ENCODE measurements at regions not wholly inside any gene's neighbourhood (a gene's known extent, or its start where the extent isn't known, plus 50 kb on each side); places are given as distances from the start of the nearest gene placed in this dataset.
A peak's percentile ranks its signal among the peaks of the same experiment; 100 is the strongest.
"Not testable (repeated sequence)": the region's sequence is repeated elsewhere in the genome, so short reads cannot be mapped to it uniquely, and the experiment has no call there.

GRCh38 chr6:113067612-113068275, 720.6 kb downstream of the RFPL4B start:
- no peaks in the 10 kb centered on the region for H3K36me3 ChIP-seq
- H3K4me3 ChIP-seq = no peak overlapping the region
- H3K27ac ChIP-seq (replicated peaks) = peak overlapping the region; percentile 31
- H3K4me1 ChIP-seq = peaks cover 14% of the 10 kb centered on the region
- intact Hi-C loops (cut with micrococcal nuclease) = no loop called here
- H3K9me3 ChIP-seq (replicated peaks) = peaks cover 9% of the 10 kb centered on the region
- no peak for DNase-seq
- H3K27me3 ChIP-seq (ENCODE audit: low read depth) = no peaks in the 10 kb centered on the region
- no peak for TF ChIP-seq CTCF (IDR thresholded peaks at IDR 0.05; ENCODE audit: borderline replicate concordance)

- H3K27ac ChIP-seq (replicated peaks) = peak overlapping the region; percentile 31
Observed at GRCh38 chr6:113068570-113068969, 721.4 kb downstream of the RFPL4B start.

GRCh38 chr6:113070681-113071080, 723.6 kb downstream of the RFPL4B start:
- intact Hi-C loops (cut with micrococcal nuclease); H3K9me3 ChIP-seq (replicated peaks); H3K4me1 ChIP-seq; H3K27ac ChIP-seq (replicated peaks); H3K27me3 ChIP-seq (ENCODE audit: low read depth); DNase-seq; H3K36me3 ChIP-seq; H3K4me3 ChIP-seq: not testable (repeated sequence)

More at GRCh38 chr6:113068570-113068969, 721.4 kb downstream of the RFPL4B start:
- no peak overlapping the region for H3K4me3 ChIP-seq
- no peaks in the 10 kb centered on the region for H3K36me3 ChIP-seq
- TF ChIP-seq CTCF (IDR thresholded peaks at IDR 0.05; ENCODE audit: borderline replicate concordance) = no peak
- peaks cover 9% of the 10 kb centered on the region for H3K9me3 ChIP-seq (replicated peaks)
- DNase-seq = no peak
- H3K27me3 ChIP-seq (ENCODE audit: low read depth) = no peaks in the 10 kb centered on the region
- H3K4me1 ChIP-seq = peaks cover 14% of the 10 kb centered on the region
- intact Hi-C loops (cut with micrococcal nuclease) = no loop called here

- Histone ChIP-seq H3K27ac (replicated peaks) (no peak overlapping the region), H3K27me3 (ENCODE audit: low read depth) (no peaks in the 10 kb centered on the region), H3K4me3 (no peak overlapping the region), H3K4me1 (no peaks in the 10 kb centered on the region), H3K36me3 (no peaks in the 10 kb centered on the region), H3K9me3 (replicated peaks) (peaks cover 9% of the 10 kb centered on the region)
- intact Hi-C loops (cut with micrococcal nuclease) = no loop called here
- DNase-seq = no peak
- no peak for TF ChIP-seq CTCF (IDR thresholded peaks at IDR 0.05; ENCODE audit: borderline replicate concordance)
Observed at GRCh38 chr6:113073611-113074191, 726.6 kb downstream of the RFPL4B start.

- H3K9me3 ChIP-seq (replicated peaks) = peaks cover 9% of the 10 kb centered on the region
Observed at GRCh38 chr6:113076116-113076515, 729.0 kb downstream of the RFPL4B start.

More at GRCh38 chr6:113076116-113076515, 729.0 kb downstream of the RFPL4B start:
- no peak for TF ChIP-seq CTCF (IDR thresholded peaks at IDR 0.05; ENCODE audit: borderline replicate concordance)
- intact Hi-C loops (cut with micrococcal nuclease) = no loop called here
- H3K36me3 ChIP-seq = no peaks in the 10 kb centered on the region
- H3K27ac ChIP-seq (replicated peaks) = no peak overlapping the region
- H3K27me3 ChIP-seq (ENCODE audit: low read depth) = no peaks in the 10 kb centered on the region
- no peak for DNase-seq
- H3K4me3 ChIP-seq = no peak overlapping the region
- H3K4me1 ChIP-seq = no peaks in the 10 kb centered on the region

Measured in left ventricle myocardium inferior (tissue), 1 donor.